ENCODE measurements at regions not wholly inside any gene's neighbourhood (a gene's known extent, or its start where the extent isn't known, plus 50 kb on each side); places are given as distances from the start of the nearest gene placed in this dataset.

- H3K27me3 ChIP-seq (ENCODE audit: control insufficient read depth, insufficient read depth, low read length), result no peaks in the 10 kb centered on the region
- DNase-seq, result no peak
- no peaks in the 10 kb centered on the region for H3K27me3 Mint-ChIP-seq (ENCODE audit: low read depth in 2 of 2)
Observed at GRCh38 chr6:105728995-105729394, 326.1 kb upstream of the PREP start.

GRCh38 chr6:105726902-105727655 lies 324.2 kb upstream of the PREP start:
- ATAC-seq (no peak), DNase-seq (no peak)
- no peaks in the 10 kb centered on the region for H3K27me3 Mint-ChIP-seq (ENCODE audit: low read depth in 2 of 2)
- no peaks in the 10 kb centered on the region for H3K27me3 ChIP-seq (ENCODE audit: control insufficient read depth, insufficient read depth, low read length)
- 94% methylated on average over 4 of the region's 4 CpGs for WGBS (ENCODE audit: insufficient coverage)
- H3K4me1 ChIP-seq (ENCODE audit: control insufficient read depth, insufficient read depth, low read length), result no peaks in the 10 kb centered on the region
- H3K4me3 Mint-ChIP-seq, result no peak overlapping the region
- intact Hi-C loops (cut with micrococcal nuclease), result no loop called here
- H3K27ac Mint-ChIP-seq, result no peak overlapping the region
- TF ChIP-seq CTCF (IDR thresholded peaks at IDR 0.05), result no peak
- no peaks in the 10 kb centered on the region for H3K36me3 Mint-ChIP-seq
- no peaks in the 10 kb centered on the region for H3K9me3 Mint-ChIP-seq
- no peak overlapping the region for H3K27ac ChIP-seq (ENCODE audit: low read length)
- H3K36me3 ChIP-seq (ENCODE audit: control insufficient read depth, insufficient read depth, low read length), result no peaks in the 10 kb centered on the region
- H3K4me3 ChIP-seq (ENCODE audit: low read length), result no peak overlapping the region
- no peaks in the 10 kb centered on the region for H3K9me3 ChIP-seq (ENCODE audit: control insufficient read depth, insufficient read depth, low read length)
- no peaks in the 10 kb centered on the region for H3K4me1 Mint-ChIP-seq

More at GRCh38 chr6:105728995-105729394, 326.1 kb upstream of the PREP start:
- no CpG with 5 or more reads among the region's 1 CpG for WGBS (ENCODE audit: insufficient coverage)
- intact Hi-C loops (cut with micrococcal nuclease), result no loop called here
- no peaks in the 10 kb centered on the region for H3K4me1 Mint-ChIP-seq
- H3K36me3 Mint-ChIP-seq, result no peaks in the 10 kb centered on the region
- H3K36me3 ChIP-seq (ENCODE audit: control insufficient read depth, insufficient read depth, low read length), result no peaks in the 10 kb centered on the region
- no peak overlapping the region for H3K4me3 Mint-ChIP-seq
- no peak overlapping the region for H3K4me3 ChIP-seq (ENCODE audit: low read length)
- H3K27ac Mint-ChIP-seq, result no peak overlapping the region
- ATAC-seq, result no peak
- no peaks in the 10 kb centered on the region for H3K4me1 ChIP-seq (ENCODE audit: control insufficient read depth, insufficient read depth, low read length)
- TF ChIP-seq CTCF (IDR thresholded peaks at IDR 0.05), result no peak
- H3K9me3 Mint-ChIP-seq, result no peaks in the 10 kb centered on the region
- no peak overlapping the region for H3K27ac ChIP-seq (ENCODE audit: low read length)
- H3K9me3 ChIP-seq (ENCODE audit: control insufficient read depth, insufficient read depth, low read length), result no peaks in the 10 kb centered on the region

- Mint-ChIP-seq H3K36me3 (peaks cover 25% of the 10 kb centered on the region), H3K4me1 (no peaks in the 10 kb centered on the region), H3K27ac (no peak overlapping the region), H3K4me3 (no peak overlapping the region), H3K9me3 (peaks cover 6 to 19% of the 10 kb centered on the region in 2 donors), H3K27me3 (ENCODE audit: low read depth in 2 of 2) (peaks cover 5 to 8% of the 10 kb centered on the region in 2 donors)
- Histone ChIP-seq H3K4me1 (ENCODE audit: control insufficient read depth, insufficient read depth, low read length) (no peaks in the 10 kb centered on the region), H3K36me3 (ENCODE audit: control insufficient read depth, insufficient read depth, low read length) (no peaks in the 10 kb centered on the region), H3K27ac (ENCODE audit: low read length) (no peak overlapping the region), H3K9me3 (ENCODE audit: control insufficient read depth, insufficient read depth, low read length) (peaks cover 3% of the 10 kb centered on the region), H3K4me3 (ENCODE audit: low read length) (no peak overlapping the region), H3K27me3 (ENCODE audit: control insufficient read depth, insufficient read depth, low read length) (no peaks in the 10 kb centered on the region)
- ATAC-seq (no peak), DNase-seq (no peak)
- intact Hi-C loops (cut with micrococcal nuclease), result no loop called here
- TF ChIP-seq CTCF (IDR thresholded peaks at IDR 0.05), result no peak
Observed at GRCh38 chr6:105714846-105715245, 312.0 kb upstream of the PREP start.

All from natural killer cell (primary cell).